ENCODE measurements at regions not wholly inside any gene's neighbourhood (a gene's known extent, or its start where the extent isn't known, plus 50 kb on each side); places are given as distances from the start of the nearest gene placed in this dataset.

DNA sequence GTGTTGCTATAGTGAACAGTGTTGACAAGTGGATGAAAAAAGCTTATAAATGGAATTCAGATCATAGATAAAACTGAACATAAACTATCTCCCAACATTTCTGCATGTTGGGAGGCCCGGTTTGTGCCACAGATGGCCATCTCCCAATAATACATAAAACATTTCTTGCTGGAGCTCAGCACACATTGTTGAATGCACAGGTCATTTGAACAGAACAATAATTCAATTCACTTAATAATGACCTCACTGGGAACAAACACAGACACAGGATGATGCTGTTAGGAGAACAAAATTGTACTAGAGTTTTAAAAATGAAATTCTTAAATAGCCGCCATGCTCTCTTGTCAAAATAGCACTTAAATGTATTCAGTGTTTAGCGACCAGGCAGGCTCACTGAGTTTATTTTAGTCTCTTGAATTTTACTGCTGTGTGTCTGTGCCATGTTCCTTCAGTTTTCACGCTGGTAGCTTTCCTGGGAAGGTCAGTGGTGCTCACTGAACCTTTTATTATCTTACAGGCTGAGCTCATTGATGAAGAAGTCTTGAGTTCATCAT, 85.0 kb upstream of the SSBP2 start:
- no TSS peak for BruUV-seq (replicated peaks)
- no peak overlapping the region for H3K27ac Mint-ChIP-seq (ENCODE audit: unreplicated experiment)
- no peaks in the 10 kb centered on the region for H3K27me3 Mint-ChIP-seq (ENCODE audit: unreplicated experiment)
- no peaks in the 10 kb centered on the region for H3K36me3 Mint-ChIP-seq (ENCODE audit: insufficient read depth, unreplicated experiment)
- intact Hi-C loops (cut with micrococcal nuclease; ENCODE audit: unreplicated experiment) = loop anchor here (5.0 kb wide), 1 partner anchor 409 kb away; no protein-coding TSS in a partner anchor
- no peak overlapping the region for H3K4me3 Mint-ChIP-seq (ENCODE audit: low read depth, unreplicated experiment)
- TF ChIP-seq, protein P1, sequence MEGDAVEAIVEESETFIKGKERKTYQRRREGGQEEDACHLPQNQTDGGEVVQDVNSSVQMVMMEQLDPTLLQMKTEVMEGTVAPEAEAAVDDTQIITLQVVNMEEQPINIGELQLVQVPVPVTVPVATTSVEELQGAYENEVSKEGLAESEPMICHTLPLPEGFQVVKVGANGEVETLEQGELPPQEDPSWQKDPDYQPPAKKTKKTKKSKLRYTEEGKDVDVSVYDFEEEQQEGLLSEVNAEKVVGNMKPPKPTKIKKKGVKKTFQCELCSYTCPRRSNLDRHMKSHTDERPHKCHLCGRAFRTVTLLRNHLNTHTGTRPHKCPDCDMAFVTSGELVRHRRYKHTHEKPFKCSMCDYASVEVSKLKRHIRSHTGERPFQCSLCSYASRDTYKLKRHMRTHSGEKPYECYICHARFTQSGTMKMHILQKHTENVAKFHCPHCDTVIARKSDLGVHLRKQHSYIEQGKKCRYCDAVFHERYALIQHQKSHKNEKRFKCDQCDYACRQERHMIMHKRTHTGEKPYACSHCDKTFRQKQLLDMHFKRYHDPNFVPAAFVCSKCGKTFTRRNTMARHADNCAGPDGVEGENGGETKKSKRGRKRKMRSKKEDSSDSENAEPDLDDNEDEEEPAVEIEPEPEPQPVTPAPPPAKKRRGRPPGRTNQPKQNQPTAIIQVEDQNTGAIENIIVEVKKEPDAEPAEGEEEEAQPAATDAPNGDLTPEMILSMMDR (IDR thresholded peaks at IDR 0.05; ENCODE audit: unreplicated experiment) = no peak
- peaks cover 2% of the 10 kb centered on the region for H3K9me3 Mint-ChIP-seq (ENCODE audit: low read depth, unreplicated experiment)
- DNase-seq = no peak
- peaks cover 8% of the 10 kb centered on the region for H3K4me1 Mint-ChIP-seq (ENCODE audit: low read depth, unreplicated experiment)
- CTCF ChIA-PET = interaction anchor here (1.8 kb wide), 1 partner anchor 8 kb away, joined by 5 read pairs; no protein-coding TSS in a partner anchor

DNA sequence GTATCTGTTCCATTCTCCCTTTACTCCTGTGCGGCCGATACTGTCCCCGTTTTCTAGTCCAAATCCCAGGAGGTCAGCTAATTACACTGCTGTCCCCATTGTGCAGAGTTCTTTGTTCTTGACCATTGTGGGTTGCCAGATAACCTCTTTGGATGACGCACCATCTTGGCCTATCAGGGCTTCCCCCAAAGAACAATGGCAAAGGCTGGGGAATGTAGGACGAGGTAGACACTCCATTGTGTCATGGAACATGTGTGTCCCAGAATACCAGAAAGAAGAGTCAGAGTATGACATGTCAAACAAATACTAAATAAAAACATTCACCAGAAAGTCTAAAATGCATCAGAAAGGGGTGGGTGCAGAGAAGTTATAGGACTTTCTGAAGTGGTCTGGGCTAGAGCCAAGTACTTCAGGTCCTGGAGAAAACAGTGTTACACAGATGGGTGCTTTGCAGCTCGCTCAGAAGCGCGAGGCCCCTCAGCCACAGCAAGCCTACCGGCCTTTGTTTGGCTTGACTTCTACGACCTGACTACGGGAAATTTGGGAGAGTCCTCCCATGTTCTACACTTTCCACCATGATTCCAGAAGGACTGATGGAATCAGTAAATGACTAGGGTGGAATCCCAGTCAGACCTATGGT, 83.2 kb upstream of the SSBP2 start:
- intact Hi-C loops (cut with micrococcal nuclease; ENCODE audit: unreplicated experiment) = no loop called here
- BruUV-seq (replicated peaks) = no TSS peak
- peaks cover 8% of the 10 kb centered on the region for H3K4me1 Mint-ChIP-seq (ENCODE audit: low read depth, unreplicated experiment)
- no peak for DNase-seq
- no peaks in the 10 kb centered on the region for H3K36me3 Mint-ChIP-seq (ENCODE audit: insufficient read depth, unreplicated experiment)
- peaks cover 2% of the 10 kb centered on the region for H3K9me3 Mint-ChIP-seq (ENCODE audit: low read depth, unreplicated experiment)
- no peaks in the 10 kb centered on the region for H3K27me3 Mint-ChIP-seq (ENCODE audit: unreplicated experiment)
- no peak overlapping the region for H3K4me3 Mint-ChIP-seq (ENCODE audit: low read depth, unreplicated experiment)
- CTCF ChIA-PET = no interaction called here
- no peak overlapping the region for H3K27ac Mint-ChIP-seq (ENCODE audit: unreplicated experiment)
- TF ChIP-seq, protein P1 (IDR thresholded peaks at IDR 0.05; ENCODE audit: unreplicated experiment) = no peak

DNA sequence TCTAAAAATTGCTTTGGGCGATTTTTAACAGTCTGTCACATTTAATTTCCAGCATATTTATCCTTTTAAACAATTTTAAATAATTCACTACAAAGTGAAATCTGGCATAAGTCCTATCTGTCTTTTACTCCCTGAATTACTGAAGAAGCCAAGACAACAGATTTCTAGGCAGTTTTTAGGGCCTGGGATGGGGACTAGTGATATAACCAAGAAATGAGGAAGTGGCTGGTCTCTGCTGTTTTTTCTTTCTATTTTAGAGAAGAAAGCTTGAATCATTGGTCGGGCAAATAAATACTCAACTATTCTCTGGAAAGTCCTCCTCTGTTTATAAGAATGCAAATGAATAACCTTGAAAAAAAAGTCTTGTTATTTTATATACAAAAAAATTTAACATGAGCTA, 79.7 kb upstream of the SSBP2 start:
- no TSS peak for BruUV-seq (replicated peaks)
- intact Hi-C loops (cut with micrococcal nuclease; ENCODE audit: unreplicated experiment) = no loop called here
- CTCF ChIA-PET = no interaction called here
- Mint-ChIP-seq H3K4me3 (ENCODE audit: low read depth, unreplicated experiment) (no peak overlapping the region), H3K4me1 (ENCODE audit: low read depth, unreplicated experiment) (peaks cover 20% of the 10 kb centered on the region), H3K27me3 (ENCODE audit: unreplicated experiment) (no peaks in the 10 kb centered on the region), H3K27ac (ENCODE audit: unreplicated experiment) (no peak overlapping the region), H3K9me3 (ENCODE audit: low read depth, unreplicated experiment) (peaks cover 2% of the 10 kb centered on the region), H3K36me3 (ENCODE audit: insufficient read depth, unreplicated experiment) (no peaks in the 10 kb centered on the region)
- TF ChIP-seq, protein P1 (IDR thresholded peaks at IDR 0.05; ENCODE audit: unreplicated experiment) = no peak
- DNase-seq = no peak

DNA sequence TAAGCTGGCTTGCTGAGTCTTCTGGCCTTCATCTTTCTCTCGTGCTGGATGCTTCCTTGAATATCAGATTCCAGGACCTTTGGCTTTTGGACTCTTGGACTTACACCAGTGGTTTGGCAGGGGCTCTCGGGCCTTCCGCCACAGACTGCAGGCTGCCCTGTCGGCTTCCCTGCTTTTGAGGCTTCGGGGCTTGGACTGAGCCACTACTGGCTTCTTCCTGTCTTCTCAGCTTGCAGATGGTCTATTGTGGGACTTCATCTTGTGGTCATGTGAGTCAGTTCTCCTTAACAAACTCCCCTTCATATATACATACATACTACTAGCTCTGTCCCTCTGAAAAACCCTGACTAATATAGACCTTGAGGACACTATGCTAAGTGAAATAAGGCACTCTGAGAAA, 78.3 kb upstream of the SSBP2 start:
- H3K27me3 Mint-ChIP-seq (ENCODE audit: unreplicated experiment) = no peaks in the 10 kb centered on the region
- H3K9me3 Mint-ChIP-seq (ENCODE audit: low read depth, unreplicated experiment) = peaks cover 2% of the 10 kb centered on the region
- CTCF ChIA-PET = interaction anchor here (0.7 to 1.2 kb wide), 2 partner anchors 14 to 49 kb away, joined by 3 read pairs; no protein-coding TSS in a partner anchor
- no peak overlapping the region for H3K4me3 Mint-ChIP-seq (ENCODE audit: low read depth, unreplicated experiment)
- no TSS peak for BruUV-seq (replicated peaks)
- no peaks in the 10 kb centered on the region for H3K36me3 Mint-ChIP-seq (ENCODE audit: insufficient read depth, unreplicated experiment)
- peaks cover 29% of the 10 kb centered on the region for H3K4me1 Mint-ChIP-seq (ENCODE audit: low read depth, unreplicated experiment)
- TF ChIP-seq, protein P1 (IDR thresholded peaks at IDR 0.05; ENCODE audit: unreplicated experiment) = no peak
- no peak for DNase-seq
- intact Hi-C loops (cut with micrococcal nuclease; ENCODE audit: unreplicated experiment) = no loop called here
- H3K27ac Mint-ChIP-seq (ENCODE audit: unreplicated experiment) = no peak overlapping the region

Data from Calu3 (cell line).